Panc1 (cell line): ENCODE measurements at regions not wholly inside any gene's neighbourhood (a gene's known extent, or its start where the extent isn't known, plus 50 kb on each side); places are given as distances from the start of the nearest gene placed in this dataset.

Experiments used
- ATAC-seq: fragments of 200-7000 bp; cut with Tn5 transposase; 2 replicates; pipeline ENCODE4 v1.9.1; 2020; ENCODE audit warnings: mild to moderate bottlenecking, moderate library complexity
- BruUV-seq: library from RNA; stranded (reverse); fragments of 400-500 nt; replicated peaks from 2 replicates; lab custom pipeline; 2021; lab: Mats Ljungman, UMichigan
- CTCF ChIA-PET: fragments of 300-600 bp; sonication (Branson Sonifier 250); formaldehyde crosslinking; loops from one replicate; lab custom pipeline; 2022; ENCODE audit warnings: antibody characterized with exemption; lab: Charles Lee
- POLR2A ChIA-PET: fragments of 300-600 bp; sonication (Branson Sonifier 250); formaldehyde crosslinking; loops from one replicate; lab custom pipeline; 2022; ENCODE audit warnings: antibody characterized with exemption; lab: Charles Lee
- DNase-seq: peaks from one replicate; pipeline ENCODE4 v3.0.0-alpha.2; 2010; ENCODE audit warnings: low read depth, low spot score
- H3K27ac ChIP-seq: 2 replicates; pipeline ENCODE4 v1.5.1; 2011; ENCODE audit warnings: mild to moderate bottlenecking, low read length, inconsistent platforms
- H3K27me3 ChIP-seq: fragments of 200-500 bp; sonication (Bioruptor generic); 2 replicates; pipeline ENCODE4 v1.6.0; 2014; ENCODE audit warnings: low read length, inconsistent platforms; ENCODE audit not compliant: control insufficient read depth, insufficient read depth
- H3K36me3 ChIP-seq: fragments of 200-500 bp; sonication (Bioruptor generic); 2 replicates; pipeline ENCODE4 v1.5.1; 2014; ENCODE audit warnings: inconsistent platforms, mild to moderate bottlenecking, low read length, moderate library complexity; ENCODE audit not compliant: control insufficient read depth, insufficient read depth
- H3K4me1 ChIP-seq: 2 replicates; pipeline ENCODE4 v1.5.1; 2011; ENCODE audit warnings: inconsistent platforms, mild to moderate bottlenecking, low read length, moderate library complexity; ENCODE audit not compliant: control insufficient read depth, insufficient read depth
- H3K4me3 ChIP-seq, 2 experiments: 2 replicates each; pipeline ENCODE4 v1.5.1; 2011 to 2012; ENCODE audit warnings: low read depth in 2 of 2, low read length in 2 of 2, mild to moderate bottlenecking in 2 of 2, inconsistent platforms in 1 of 2, moderate library complexity in 1 of 2
- H3K9me3 ChIP-seq: fragments of 200-500 bp; sonication (Bioruptor generic); 2 replicates; pipeline ENCODE4 v1.5.1; 2014; ENCODE audit warnings: low read depth, mild to moderate bottlenecking, inconsistent platforms, low read length, moderate library complexity; ENCODE audit not compliant: control insufficient read depth, insufficient read depth
- POLR2AphosphoS5 ChIP-seq: IDR thresholded peaks from 2 replicates; pipeline ENCODE4 v1.6.1; 2012; ENCODE audit warnings: mild to moderate bottlenecking, low read depth, low read length, moderate library complexity
- SIN3A ChIP-seq: IDR thresholded peaks from 2 replicates; pipeline ENCODE4 v1.6.1; 2012; ENCODE audit warnings: low read depth, mild to moderate bottlenecking, low read length, moderate library complexity, borderline replicate concordance; ENCODE audit not compliant: insufficient read depth
- TCF7L2 ChIP-seq: IDR thresholded peaks from 2 replicates; pipeline ENCODE4 v1.6.1; 2011; ENCODE audit warnings: mild to moderate bottlenecking, low read depth, low read length, inconsistent platforms
- in situ Hi-C: cut with HindIII; loops from 2 replicates; pipeline ENCODE4 v1.10.0; 2016; ENCODE audit warnings: low sequenced_read_pairs, low pct_unique_long_range_greater_than_20kb
- intact Hi-C: fragments of 100-400 bp; cut with micrococcal nuclease; formaldehyde crosslinking; loops from one replicate; pipeline ENCODE4 v1.10.0; 2022; ENCODE audit not compliant: unreplicated experiment
- TF ChIP-seq, protein P1 (sequence below): fragments of 450-650 bp; IDR thresholded peaks from 2 replicates; pipeline ENCODE4 v1.5.1; 2017; ENCODE audit warnings: mild to moderate bottlenecking
- TF ChIP-seq, protein P2 (sequence below), 2 experiments: IDR thresholded peaks; 2 replicates each; pipeline ENCODE4 v1.6.1; 2011 to 2012; ENCODE audit warnings: low read depth in 2 of 2, control low read depth in 1 of 2, low read length in 1 of 2, mild to moderate bottlenecking in 1 of 2, moderate library complexity in 1 of 2; ENCODE audit not compliant: insufficient read depth in 1 of 2

- DNase-seq = no peak
- Histone ChIP-seq H3K36me3 (no peaks in the 10 kb centered on the region), H3K9me3 (no peaks in the 10 kb centered on the region), H3K4me3 (no peak overlapping the region), H3K27me3 (no peaks in the 10 kb centered on the region), H3K4me1 (no peaks in the 10 kb centered on the region; the same call in 1 of the 2 replicates), H3K27ac (no peak overlapping the region)
- intact Hi-C loops = loop anchor here (10.0 kb wide), 1 partner anchor 86 kb away; no protein-coding TSS in a partner anchor
- POLR2A ChIA-PET = no interaction called here
- CTCF ChIA-PET = no interaction called here
- ATAC-seq = no peak
- no TSS peak for BruUV-seq
- TF ChIP-seq, protein P1, sequence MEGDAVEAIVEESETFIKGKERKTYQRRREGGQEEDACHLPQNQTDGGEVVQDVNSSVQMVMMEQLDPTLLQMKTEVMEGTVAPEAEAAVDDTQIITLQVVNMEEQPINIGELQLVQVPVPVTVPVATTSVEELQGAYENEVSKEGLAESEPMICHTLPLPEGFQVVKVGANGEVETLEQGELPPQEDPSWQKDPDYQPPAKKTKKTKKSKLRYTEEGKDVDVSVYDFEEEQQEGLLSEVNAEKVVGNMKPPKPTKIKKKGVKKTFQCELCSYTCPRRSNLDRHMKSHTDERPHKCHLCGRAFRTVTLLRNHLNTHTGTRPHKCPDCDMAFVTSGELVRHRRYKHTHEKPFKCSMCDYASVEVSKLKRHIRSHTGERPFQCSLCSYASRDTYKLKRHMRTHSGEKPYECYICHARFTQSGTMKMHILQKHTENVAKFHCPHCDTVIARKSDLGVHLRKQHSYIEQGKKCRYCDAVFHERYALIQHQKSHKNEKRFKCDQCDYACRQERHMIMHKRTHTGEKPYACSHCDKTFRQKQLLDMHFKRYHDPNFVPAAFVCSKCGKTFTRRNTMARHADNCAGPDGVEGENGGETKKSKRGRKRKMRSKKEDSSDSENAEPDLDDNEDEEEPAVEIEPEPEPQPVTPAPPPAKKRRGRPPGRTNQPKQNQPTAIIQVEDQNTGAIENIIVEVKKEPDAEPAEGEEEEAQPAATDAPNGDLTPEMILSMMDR = no peak
- TF ChIP-seq POLR2AphosphoS5 = no peak
- in situ Hi-C loops = no loop called here
These were observed 81.5 kb upstream of the BCOR start for GRCh38 chrX:40179283-40179682.

- ATAC-seq = no peak
- no TSS peak for BruUV-seq
- ChIA-PET CTCF (no interaction called here), POLR2A (interaction anchor here (0.6 kb wide), 1 partner anchor 10 kb away, joined by 5 read pairs; no protein-coding TSS in a partner anchor)
- intact Hi-C loops = loop anchor here (10.0 kb wide), 1 partner anchor 87 kb away; no protein-coding TSS in a partner anchor
- H3K27ac ChIP-seq = no peak overlapping the region
- no peaks in the 10 kb centered on the region for H3K9me3 ChIP-seq
- H3K4me1 ChIP-seq = no peaks in the 10 kb centered on the region; the same call in none of the 2 replicates
- no peak for DNase-seq
- no peaks in the 10 kb centered on the region for H3K27me3 ChIP-seq
- in situ Hi-C loops = no loop called here
- no peak overlapping the region for H3K4me3 ChIP-seq
- no peaks in the 10 kb centered on the region for H3K36me3 ChIP-seq
- TF ChIP-seq TCF7L2 (no peak), SIN3A (no peak), POLR2AphosphoS5 (no peak)
- TF ChIP-seq, protein P2, sequence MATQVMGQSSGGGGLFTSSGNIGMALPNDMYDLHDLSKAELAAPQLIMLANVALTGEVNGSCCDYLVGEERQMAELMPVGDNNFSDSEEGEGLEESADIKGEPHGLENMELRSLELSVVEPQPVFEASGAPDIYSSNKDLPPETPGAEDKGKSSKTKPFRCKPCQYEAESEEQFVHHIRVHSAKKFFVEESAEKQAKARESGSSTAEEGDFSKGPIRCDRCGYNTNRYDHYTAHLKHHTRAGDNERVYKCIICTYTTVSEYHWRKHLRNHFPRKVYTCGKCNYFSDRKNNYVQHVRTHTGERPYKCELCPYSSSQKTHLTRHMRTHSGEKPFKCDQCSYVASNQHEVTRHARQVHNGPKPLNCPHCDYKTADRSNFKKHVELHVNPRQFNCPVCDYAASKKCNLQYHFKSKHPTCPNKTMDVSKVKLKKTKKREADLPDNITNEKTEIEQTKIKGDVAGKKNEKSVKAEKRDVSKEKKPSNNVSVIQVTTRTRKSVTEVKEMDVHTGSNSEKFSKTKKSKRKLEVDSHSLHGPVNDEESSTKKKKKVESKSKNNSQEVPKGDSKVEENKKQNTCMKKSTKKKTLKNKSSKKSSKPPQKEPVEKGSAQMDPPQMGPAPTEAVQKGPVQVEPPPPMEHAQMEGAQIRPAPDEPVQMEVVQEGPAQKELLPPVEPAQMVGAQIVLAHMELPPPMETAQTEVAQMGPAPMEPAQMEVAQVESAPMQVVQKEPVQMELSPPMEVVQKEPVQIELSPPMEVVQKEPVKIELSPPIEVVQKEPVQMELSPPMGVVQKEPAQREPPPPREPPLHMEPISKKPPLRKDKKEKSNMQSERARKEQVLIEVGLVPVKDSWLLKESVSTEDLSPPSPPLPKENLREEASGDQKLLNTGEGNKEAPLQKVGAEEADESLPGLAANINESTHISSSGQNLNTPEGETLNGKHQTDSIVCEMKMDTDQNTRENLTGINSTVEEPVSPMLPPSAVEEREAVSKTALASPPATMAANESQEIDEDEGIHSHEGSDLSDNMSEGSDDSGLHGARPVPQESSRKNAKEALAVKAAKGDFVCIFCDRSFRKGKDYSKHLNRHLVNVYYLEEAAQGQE (IDR thresholded peaks at IDR 0.05; ENCODE audit: insufficient read depth in 1 of 2, low read depth in 2 of 2, low read length in 1 of 2) = no peak
- TF ChIP-seq, protein P1 = no peak
These were observed 80.4 kb upstream of the BCOR start for GRCh38 chrX:40177942-40178715.
